ENCODE measurements at regions not wholly inside any gene's neighbourhood (a gene's known extent, or its start where the extent isn't known, plus 50 kb on each side); places are given as distances from the start of the nearest gene placed in this dataset.
"Not testable (repeated sequence)": the region's sequence is repeated elsewhere in the genome, so short reads cannot be mapped to it uniquely, and the experiment has no call there.

- no peak for DNase-seq (ENCODE audit: low read depth)
These were observed 277.9 kb upstream of the MSX2 start for GRCh38 chr5:174446446-174446845.

GRCh38 chr5:174446988-174447387 is 277.4 kb upstream of the MSX2 start:
- DNase-seq (ENCODE audit: low read depth): no peak

- DNase-seq (ENCODE audit: low read depth): no peak
These were observed 276.3 kb upstream of the MSX2 start for GRCh38 chr5:174448041-174448440.

GRCh38 chr5:174448662-174449061 is 275.7 kb upstream of the MSX2 start:
- DNase-seq (ENCODE audit: low read depth): no peak

- no peak for DNase-seq (ENCODE audit: low read depth)
These were observed 270.7 kb upstream of the MSX2 start for GRCh38 chr5:174453690-174454089.

GRCh38 chr5:174454464-174454863 is 269.9 kb upstream of the MSX2 start:
- no peak for DNase-seq (ENCODE audit: low read depth)

- no peak for DNase-seq (ENCODE audit: low read depth)
These were observed 269.5 kb upstream of the MSX2 start for GRCh38 chr5:174454890-174455289.

- DNase-seq (ENCODE audit: low read depth): no peak
These were observed 269.1 kb upstream of the MSX2 start for GRCh38 chr5:174455301-174455700.

- no peak for DNase-seq (ENCODE audit: low read depth)
These were observed 267.2 kb upstream of the MSX2 start for GRCh38 chr5:174457141-174457678.

- DNase-seq (ENCODE audit: low read depth): no peak
These were observed 265.2 kb upstream of the MSX2 start for GRCh38 chr5:174459071-174459702.

GRCh38 chr5:174459832-174460448 is 264.4 kb upstream of the MSX2 start:
- no peak for DNase-seq (ENCODE audit: low read depth)

- no peak for DNase-seq (ENCODE audit: low read depth)
These were observed 262.3 kb upstream of the MSX2 start for GRCh38 chr5:174462129-174462528.

- no peak for DNase-seq (ENCODE audit: low read depth)
These were observed 259.7 kb upstream of the MSX2 start for GRCh38 chr5:174464504-174465165.

GRCh38 chr5:174471528-174471927 is 252.9 kb upstream of the MSX2 start:
- DNase-seq (ENCODE audit: low read depth): not testable (repeated sequence)

- DNase-seq (ENCODE audit: low read depth): no peak
These were observed 251.4 kb upstream of the MSX2 start for GRCh38 chr5:174472956-174473355.

GRCh38 chr5:174476001-174476400 is 248.4 kb upstream of the MSX2 start:
- DNase-seq (ENCODE audit: low read depth): not testable (repeated sequence)

GRCh38 chr5:174479325-174479724 is 245.1 kb upstream of the MSX2 start:
- DNase-seq (ENCODE audit: low read depth): no peak

- no peak for DNase-seq (ENCODE audit: low read depth)
These were observed 242.6 kb upstream of the MSX2 start for GRCh38 chr5:174481737-174482136.

GRCh38 chr5:174482607-174483024 is 241.8 kb upstream of the MSX2 start:
- no peak for DNase-seq (ENCODE audit: low read depth)

- DNase-seq (ENCODE audit: low read depth): no peak
These were observed 241.0 kb upstream of the MSX2 start for GRCh38 chr5:174483411-174483810.

- DNase-seq (ENCODE audit: low read depth): no peak
These were observed 235.2 kb upstream of the MSX2 start for GRCh38 chr5:174489215-174489614.

GRCh38 chr5:174489920-174490597 is 234.3 kb upstream of the MSX2 start:
- no peak for DNase-seq (ENCODE audit: low read depth)

- DNase-seq (ENCODE audit: low read depth): no peak
These were observed 233.7 kb upstream of the MSX2 start for GRCh38 chr5:174490728-174491127.
